ENCODE measurements at regions not wholly inside any gene's neighbourhood (a gene's known extent, or its start where the extent isn't known, plus 50 kb on each side); places are given as distances from the start of the nearest gene placed in this dataset.
"Not testable (repeated sequence)": the region's sequence is repeated elsewhere in the genome, so short reads cannot be mapped to it uniquely, and the experiment has no call there.

DNA sequence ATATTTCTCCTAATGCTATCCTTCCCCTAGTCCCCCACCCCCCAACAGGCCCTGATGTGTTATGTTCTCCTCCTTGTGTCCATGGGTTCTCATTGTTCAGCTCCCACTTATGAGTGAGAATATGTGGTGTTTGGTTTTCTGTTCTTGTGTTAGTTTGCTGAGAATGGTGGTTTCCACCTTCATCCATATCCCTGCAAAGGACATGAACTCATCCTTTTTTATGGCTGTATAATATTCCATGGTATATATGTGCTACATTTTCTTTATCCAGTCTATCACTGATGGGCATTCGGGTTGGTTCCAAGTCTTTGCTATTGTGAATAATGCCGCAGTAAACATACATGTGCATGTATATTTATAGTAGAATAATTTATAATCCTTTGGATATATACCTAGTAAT lies 62.4 kb upstream of the KLF14 start:
- TF ChIP-seq, protein P1, sequence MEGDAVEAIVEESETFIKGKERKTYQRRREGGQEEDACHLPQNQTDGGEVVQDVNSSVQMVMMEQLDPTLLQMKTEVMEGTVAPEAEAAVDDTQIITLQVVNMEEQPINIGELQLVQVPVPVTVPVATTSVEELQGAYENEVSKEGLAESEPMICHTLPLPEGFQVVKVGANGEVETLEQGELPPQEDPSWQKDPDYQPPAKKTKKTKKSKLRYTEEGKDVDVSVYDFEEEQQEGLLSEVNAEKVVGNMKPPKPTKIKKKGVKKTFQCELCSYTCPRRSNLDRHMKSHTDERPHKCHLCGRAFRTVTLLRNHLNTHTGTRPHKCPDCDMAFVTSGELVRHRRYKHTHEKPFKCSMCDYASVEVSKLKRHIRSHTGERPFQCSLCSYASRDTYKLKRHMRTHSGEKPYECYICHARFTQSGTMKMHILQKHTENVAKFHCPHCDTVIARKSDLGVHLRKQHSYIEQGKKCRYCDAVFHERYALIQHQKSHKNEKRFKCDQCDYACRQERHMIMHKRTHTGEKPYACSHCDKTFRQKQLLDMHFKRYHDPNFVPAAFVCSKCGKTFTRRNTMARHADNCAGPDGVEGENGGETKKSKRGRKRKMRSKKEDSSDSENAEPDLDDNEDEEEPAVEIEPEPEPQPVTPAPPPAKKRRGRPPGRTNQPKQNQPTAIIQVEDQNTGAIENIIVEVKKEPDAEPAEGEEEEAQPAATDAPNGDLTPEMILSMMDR (conservative IDR thresholded peaks at IDR 0.05; ENCODE audit: low read depth, low read length) = not testable (repeated sequence)
- TF ChIP-seq EZH2 (IDR thresholded peaks at IDR 0.05; ENCODE audit: borderline replicate concordance, low read depth, low read length, poor library complexity, severe bottlenecking) = not testable (repeated sequence)

Measured in A673 (cell line).